Transverse colon (tissue), 4 donors: ENCODE measurements at regions not wholly inside any gene's neighbourhood (a gene's known extent, or its start where the extent isn't known, plus 50 kb on each side); places are given as distances from the start of the nearest gene placed in this dataset.

ENCODE experiments used
- DNase-seq: peaks from one replicate; pipeline ENCODE4 v3.0.0-alpha.2; 2019
- H3K27ac ChIP-seq, 4 donors: fragments of 200-600 bp; sonication (generic); 2 replicates each; pipeline ENCODE4 v1.5.1; 2016 to 2018; ENCODE audit warnings: inconsistent platforms in 4 of 4
- H3K27me3 ChIP-seq: fragments of 200-600 bp; sonication (generic); 2 replicates; pipeline ENCODE4 v1.5.1; 2017; ENCODE audit warnings: inconsistent platforms
- H3K36me3 ChIP-seq, 4 donors: fragments of 200-600 bp; sonication (generic); 2 replicates each; pipeline ENCODE4 v1.5.1; 2017 to 2019; ENCODE audit warnings: inconsistent platforms in 4 of 4
- H3K4me1 ChIP-seq, 4 donors: fragments of 200-600 bp; sonication (generic); 2 replicates each; pipeline ENCODE4 v1.5.1; 2017 to 2020; ENCODE audit warnings: inconsistent platforms in 4 of 4
- H3K4me3 ChIP-seq, 4 donors: fragments of 200-600 bp; sonication (generic); 1 replicate in 1 of 4; 2 replicates in 3 of 4; pipeline versions ENCODE4 v1.5.1 to v1.6.1; 2017 to 2019; ENCODE audit warnings: inconsistent platforms in 4 of 4
- H3K9me3 ChIP-seq, 2 donors: fragments of 200-600 bp; sonication (generic); 2 replicates each; pipeline ENCODE4 v1.5.1; 2017 to 2019; ENCODE audit warnings: inconsistent platforms in 2 of 2
- EP300 ChIP-seq: sonication (generic); formaldehyde crosslinking; IDR thresholded peaks from one replicate; pipeline ENCODE4 v1.6.1; 2017; ENCODE audit warnings: antibody characterized with exemption, low read depth
- POLR2A ChIP-seq: fragments of 450-650 bp; IDR thresholded peaks from one replicate; pipeline ENCODE4 v1.6.1; 2016; ENCODE audit warnings: antibody characterized with exemption, mild to moderate bottlenecking, moderate library complexity
- POLR2AphosphoS5 ChIP-seq, 3 donors: sonication (generic); formaldehyde crosslinking; IDR thresholded peaks; one replicate each; pipeline ENCODE4 v1.6.1; 2016; ENCODE audit warnings: antibody characterized with exemption in 3 of 3
- WGBS, 2 donors: methylation state at CpG; one replicate each; pipeline ENCODE4 v1.1.5; 2018; ENCODE audit warnings: low coverage in 1 of 2; 5-methylcytosine and 5-hydroxymethylcytosine counted together
- in situ Hi-C, 4 donors: fragments of 200-750 bp; cut with MboI; loops; one replicate each; pipeline versions ENCODE4 v1.15.0 to v1.15.1; 2017; ENCODE audit warnings: low sequenced_read_pairs in 3 of 4, low pct_ligation_motif_present in 1 of 4, low pct_unique_long_range_greater_than_20kb in 1 of 4
- intact Hi-C: fragments of 100-400 bp; cut with DNase I; formaldehyde crosslinking; loops from one replicate; pipeline ENCODE4 v1.15.1; 2023; ENCODE audit warnings: low total_unique reads
- TF ChIP-seq, protein P1 (sequence below), 5 experiments: fragments of 200-600 bp in 3 of 5; fragments of 450-650 bp in 2 of 5; sonication (generic) in 3 of 5; IDR thresholded peaks; 1 replicate in 2 of 5; 2 replicates in 3 of 5; pipeline ENCODE4 v1.5.1; 2016 to 2017; ENCODE audit warnings: antibody characterized with exemption in 5 of 5, inconsistent platforms in 3 of 5, mild to moderate bottlenecking in 2 of 5, moderate library complexity in 1 of 5

DNA sequence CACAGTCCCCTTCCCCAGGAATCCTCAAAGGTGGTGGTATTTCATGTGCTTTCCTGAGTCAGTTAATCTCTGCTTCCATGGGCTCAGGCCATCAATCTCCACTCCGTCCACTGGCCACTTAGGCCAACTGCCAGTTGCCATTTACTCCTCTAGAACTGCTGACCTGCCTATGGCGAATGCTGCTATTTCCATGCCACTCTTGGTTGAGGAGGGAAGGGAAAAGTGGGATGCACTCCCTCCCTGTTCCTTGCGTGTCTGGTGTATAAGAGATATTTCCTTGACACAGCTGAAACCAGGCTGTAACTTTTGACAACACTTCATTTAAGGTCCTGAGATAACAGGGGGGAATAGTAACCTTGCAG, 261.5 kb downstream of the MREG start:
- H3K4me1 ChIP-seq: peaks cover 4 to 20% (median 9%) of the 10 kb centered on the region in 4 donors
- no peak for DNase-seq
- no peak overlapping the region for H3K27ac ChIP-seq
- intact Hi-C loops (no loop called here), in situ Hi-C loops (no loop called here)
- H3K27me3 ChIP-seq: no peaks in the 10 kb centered on the region
- 86% methylated on average over 3 of the region's 3 CpGs; no CpG with 5 or more reads in 1 of the 2 donors for WGBS, 2 donors
- H3K9me3 ChIP-seq: no peaks in the 10 kb centered on the region
- H3K4me3 ChIP-seq: no peak overlapping the region
- H3K36me3 ChIP-seq: no peaks in the 10 kb centered on the region
- TF ChIP-seq, protein P1, sequence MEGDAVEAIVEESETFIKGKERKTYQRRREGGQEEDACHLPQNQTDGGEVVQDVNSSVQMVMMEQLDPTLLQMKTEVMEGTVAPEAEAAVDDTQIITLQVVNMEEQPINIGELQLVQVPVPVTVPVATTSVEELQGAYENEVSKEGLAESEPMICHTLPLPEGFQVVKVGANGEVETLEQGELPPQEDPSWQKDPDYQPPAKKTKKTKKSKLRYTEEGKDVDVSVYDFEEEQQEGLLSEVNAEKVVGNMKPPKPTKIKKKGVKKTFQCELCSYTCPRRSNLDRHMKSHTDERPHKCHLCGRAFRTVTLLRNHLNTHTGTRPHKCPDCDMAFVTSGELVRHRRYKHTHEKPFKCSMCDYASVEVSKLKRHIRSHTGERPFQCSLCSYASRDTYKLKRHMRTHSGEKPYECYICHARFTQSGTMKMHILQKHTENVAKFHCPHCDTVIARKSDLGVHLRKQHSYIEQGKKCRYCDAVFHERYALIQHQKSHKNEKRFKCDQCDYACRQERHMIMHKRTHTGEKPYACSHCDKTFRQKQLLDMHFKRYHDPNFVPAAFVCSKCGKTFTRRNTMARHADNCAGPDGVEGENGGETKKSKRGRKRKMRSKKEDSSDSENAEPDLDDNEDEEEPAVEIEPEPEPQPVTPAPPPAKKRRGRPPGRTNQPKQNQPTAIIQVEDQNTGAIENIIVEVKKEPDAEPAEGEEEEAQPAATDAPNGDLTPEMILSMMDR (IDR thresholded peaks at IDR 0.05): no peak
- no peak for TF ChIP-seq POLR2AphosphoS5 (IDR thresholded peaks at IDR 0.05)
- TF ChIP-seq EP300: no peak
- TF ChIP-seq POLR2A: no peak

DNA sequence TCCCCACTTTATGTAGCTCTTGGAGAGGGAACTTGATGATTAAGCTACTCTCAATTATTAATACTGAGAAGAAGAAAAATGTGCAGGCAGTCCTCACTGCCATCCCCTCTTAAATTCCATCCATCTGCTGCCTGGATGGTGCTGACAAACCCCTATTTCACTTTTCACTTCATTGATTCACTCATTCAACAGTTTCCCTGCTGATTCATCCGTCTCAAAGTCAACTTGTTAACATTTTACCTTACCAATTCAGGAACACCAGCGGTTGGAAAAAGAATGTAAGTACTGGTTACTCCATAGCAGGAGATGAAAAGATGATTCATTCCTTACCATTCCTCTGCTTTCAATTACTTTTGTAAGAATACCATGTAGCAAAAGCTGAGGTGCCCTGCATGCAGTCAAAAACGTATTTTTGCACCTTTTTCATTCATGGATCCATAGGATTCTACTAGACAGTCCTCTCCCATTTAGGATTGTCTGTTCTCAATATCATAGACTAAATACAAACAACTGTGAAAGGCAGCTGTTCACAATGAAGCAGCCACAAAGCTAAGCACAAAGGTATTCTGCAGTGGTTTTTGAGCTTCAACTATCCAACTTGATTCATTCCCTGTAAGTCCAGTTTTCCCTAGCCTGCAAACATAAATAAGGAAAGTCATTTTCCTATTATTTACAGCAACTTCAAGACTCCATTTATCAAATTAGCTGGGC, 262.0 kb downstream of the MREG start:
- peaks cover 4 to 20% (median 9%) of the 10 kb centered on the region in 4 donors for H3K4me1 ChIP-seq
- TF ChIP-seq EP300 (no peak), POLR2A (no peak), POLR2AphosphoS5 (IDR thresholded peaks at IDR 0.05) (no peak)
- TF ChIP-seq, protein P1 (IDR thresholded peaks at IDR 0.05): no peak
- intact Hi-C loops: no loop called here
- H3K36me3 ChIP-seq: no peaks in the 10 kb centered on the region
- no peak overlapping the region for H3K4me3 ChIP-seq
- peak overlapping the region in 1 of 4 donors; percentile 16 for H3K27ac ChIP-seq
- WGBS, 2 donors: 76 to 82% methylated on average over 3 of the region's 3 CpGs
- no peak for DNase-seq
- in situ Hi-C loops: no loop called here
- no peaks in the 10 kb centered on the region for H3K9me3 ChIP-seq
- no peaks in the 10 kb centered on the region for H3K27me3 ChIP-seq

DNA sequence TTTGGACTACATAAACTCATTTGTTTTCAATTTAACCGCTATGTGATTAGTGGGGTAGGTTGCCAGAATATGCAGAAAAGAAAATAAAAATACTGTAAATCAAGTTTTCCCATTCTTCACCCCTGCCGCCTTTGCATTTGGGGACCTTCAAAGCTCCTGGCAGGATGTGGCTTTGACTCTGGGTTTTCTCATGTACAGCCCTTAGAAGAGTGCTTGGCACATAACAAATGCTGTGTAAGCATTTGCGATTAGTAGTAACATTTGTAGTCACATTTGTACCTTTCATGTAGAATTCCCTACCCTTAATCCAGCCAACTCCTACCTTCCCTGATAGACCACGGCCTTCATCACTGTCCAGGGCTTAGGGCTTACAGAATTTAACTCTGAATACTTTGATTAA, 262.6 kb downstream of the MREG start:
- in situ Hi-C loops: no loop called here
- Histone ChIP-seq H3K36me3 (no peaks in the 10 kb centered on the region), H3K27me3 (no peaks in the 10 kb centered on the region), H3K4me3 (no peak overlapping the region), H3K27ac (peak overlapping the region in 1 of 4 donors; percentile 16), H3K9me3 (no peaks in the 10 kb centered on the region), H3K4me1 (peaks cover 4 to 20% (median 9%) of the 10 kb centered on the region in 4 donors)
- no peak for TF ChIP-seq POLR2AphosphoS5 (IDR thresholded peaks at IDR 0.05)
- TF ChIP-seq POLR2A: no peak
- TF ChIP-seq, protein P1 (IDR thresholded peaks at IDR 0.05): no peak
- TF ChIP-seq EP300: no peak
- no peak for DNase-seq
- WGBS, 2 donors: 57 to 74% methylated on average over 4 of the region's 4 CpGs
- intact Hi-C loops: no loop called here

DNA sequence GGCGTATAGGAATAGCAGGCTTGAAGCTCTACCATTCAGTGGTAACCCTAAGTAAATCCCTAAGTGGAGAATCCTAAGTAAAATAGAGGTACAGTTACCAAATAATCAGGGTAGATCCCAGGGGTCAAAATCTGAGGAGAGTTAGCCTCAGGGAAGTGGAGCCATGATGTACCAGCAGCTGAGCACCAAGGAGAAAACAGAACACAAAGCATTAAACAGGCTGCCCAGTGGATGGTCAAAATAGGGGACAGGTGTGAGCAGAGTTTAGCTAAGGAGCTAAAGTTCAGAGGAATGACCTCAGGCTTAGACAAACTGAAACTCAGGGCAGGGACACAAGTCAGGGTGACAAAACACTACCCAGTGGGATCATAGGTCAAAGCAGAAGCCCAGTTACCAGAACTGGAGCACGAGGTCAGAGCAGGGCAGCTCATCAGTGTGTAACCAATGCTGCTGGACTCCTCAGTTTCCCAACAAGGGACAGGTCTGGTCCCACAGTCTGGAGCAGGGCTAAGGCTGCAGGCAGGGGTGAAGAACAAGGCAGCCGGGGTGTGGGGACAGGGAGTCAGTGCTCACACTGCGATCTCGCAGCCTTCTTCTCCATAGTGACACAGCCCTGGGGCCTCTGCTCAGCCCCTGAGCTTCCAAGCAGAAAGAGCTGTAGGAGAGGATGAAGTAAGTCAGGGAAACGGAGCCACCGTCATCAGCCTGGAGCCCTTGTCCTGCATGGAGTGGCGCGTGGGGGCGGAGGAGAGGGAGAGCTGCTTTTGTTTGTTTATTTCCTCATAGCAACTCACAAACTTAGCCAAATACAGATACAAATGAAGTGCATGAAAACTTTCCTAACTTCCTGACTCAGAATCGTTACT, 264.0 kb downstream of the MREG start:
- Histone ChIP-seq H3K4me1 (peaks cover 4 to 20% (median 9%) of the 10 kb centered on the region in 4 donors), H3K36me3 (no peaks in the 10 kb centered on the region), H3K4me3 (no peak overlapping the region), H3K27ac (peak overlapping the region in 2 of 4 donors; percentile 21 to 22), H3K27me3 (no peaks in the 10 kb centered on the region), H3K9me3 (no peaks in the 10 kb centered on the region)
- peak; percentile 49 for DNase-seq
- TF ChIP-seq POLR2AphosphoS5 (IDR thresholded peaks at IDR 0.05) (no peak), POLR2A (no peak), EP300 (no peak)
- TF ChIP-seq, protein P1 (IDR thresholded peaks at IDR 0.05): no peak
- in situ Hi-C loops (no loop called here), intact Hi-C loops (no loop called here)
- 68 to 78% methylated on average over 3 to 11 of the region's 11 CpGs for WGBS, 2 donors
